HEK293 (cell line): ENCODE measurements at regions not wholly inside any gene's neighbourhood (a gene's known extent, or its start where the extent isn't known, plus 50 kb on each side); places are given as distances from the start of the nearest gene placed in this dataset.

Experiments used
- CTCF ChIA-PET: fragments of 350-600 bp; formaldehyde crosslinking; extraction: SDS; loops from one replicate; lab custom pipeline; 2021; ENCODE audit warnings: antibody characterized with exemption; lab: Yijun Ruan, JAX
- POLR2A ChIA-PET: fragments of 300-600 bp; formaldehyde crosslinking; extraction: SDS; loops from one replicate; lab custom pipeline; 2020; ENCODE audit warnings: antibody characterized with exemption, inconsistent platforms; lab: Yijun Ruan, JAX
- H3K27ac ChIP-seq: fragments of 200-500 bp; sonication (Bioruptor generic); 2 replicates; pipeline ENCODE4 v1.5.1; 2014; ENCODE audit warnings: low read depth, low read length, control low read depth, inconsistent platforms; ENCODE audit errors: extremely low read depth
- H3K36me3 ChIP-seq, 2 experiments: fragments of 200-500 bp in 1 of 2; sonication (Bioruptor generic) in 1 of 2; 1 replicate in 1 of 2; 2 replicates in 1 of 2; pipeline ENCODE4 v1.5.1; 2014 to 2017; ENCODE audit warnings: inconsistent platforms in 2 of 2, low read length in 2 of 2; ENCODE audit not compliant: control insufficient read depth in 2 of 2, insufficient read depth in 1 of 2
- H3K4me1 ChIP-seq: fragments of 200-500 bp; sonication (Bioruptor generic); 2 replicates; pipeline ENCODE4 v1.5.1; 2014; ENCODE audit warnings: mild to moderate bottlenecking, low read length, inconsistent platforms; ENCODE audit not compliant: control insufficient read depth, insufficient read depth
- H3K4me3 ChIP-seq: 2 replicates; pipeline ENCODE4 v1.5.1; 2011; ENCODE audit warnings: low read depth, mild to moderate bottlenecking, control low read depth, low read length, moderate library complexity
- H3K9me3 ChIP-seq: fragments of 200-500 bp; sonication (Bioruptor generic); 2 replicates; pipeline ENCODE4 v1.5.1; 2014; ENCODE audit warnings: low read depth, low read length, inconsistent platforms; ENCODE audit not compliant: control insufficient read depth, insufficient read depth
- GLIS1 ChIP-seq: fragments of 450-650 bp; formaldehyde crosslinking; IDR thresholded peaks from 2 replicates; pipeline ENCODE4 v1.5.1; 2016; ENCODE audit warnings: missing biosample characterization, missing genetic modification characterization
- RBAK ChIP-seq: fragments of 450-650 bp; formaldehyde crosslinking; IDR thresholded peaks from 2 replicates; pipeline ENCODE4 v1.5.1; 2016; ENCODE audit warnings: missing biosample characterization, missing genetic modification characterization
- SP3 ChIP-seq: fragments of 450-650 bp; formaldehyde crosslinking; IDR thresholded peaks from 2 replicates; pipeline ENCODE4 v1.5.1; 2016; ENCODE audit warnings: missing biosample characterization, missing genetic modification characterization
- YY2 ChIP-seq: fragments of 450-650 bp; formaldehyde crosslinking; IDR thresholded peaks from 2 replicates; pipeline ENCODE4 v1.5.1; 2016; ENCODE audit warnings: missing biosample characterization, missing genetic modification characterization
- ZBTB17 ChIP-seq: fragments of 450-650 bp; formaldehyde crosslinking; IDR thresholded peaks from 2 replicates; pipeline ENCODE4 v1.5.1; 2016; ENCODE audit warnings: missing biosample characterization, missing genetic modification characterization
- ZNF121 ChIP-seq: fragments of 450-650 bp; formaldehyde crosslinking; IDR thresholded peaks from 2 replicates; pipeline ENCODE4 v1.5.1; 2016; ENCODE audit warnings: missing biosample characterization, missing genetic modification characterization
- ZNF133 ChIP-seq: fragments of 450-650 bp; formaldehyde crosslinking; IDR thresholded peaks from 2 replicates; pipeline ENCODE4 v1.5.1; 2016; ENCODE audit warnings: missing biosample characterization, missing genetic modification characterization
- ZNF175 ChIP-seq: fragments of 450-650 bp; formaldehyde crosslinking; IDR thresholded peaks from 2 replicates; pipeline ENCODE4 v1.5.1; 2016; ENCODE audit warnings: missing biosample characterization, missing genetic modification characterization
- ZNF23 ChIP-seq: fragments of 450-650 bp; formaldehyde crosslinking; IDR thresholded peaks from 2 replicates; pipeline ENCODE4 v1.5.1; 2016; ENCODE audit warnings: missing biosample characterization, missing genetic modification characterization, borderline replicate concordance
- ZNF473 ChIP-seq: fragments of 450-650 bp; formaldehyde crosslinking; IDR thresholded peaks from 2 replicates; pipeline ENCODE4 v1.5.1; 2017; ENCODE audit warnings: missing biosample characterization, missing genetic modification characterization
- ZNF560 ChIP-seq: fragments of 450-650 bp; formaldehyde crosslinking; IDR thresholded peaks from 2 replicates; pipeline ENCODE4 v1.5.1; 2017; ENCODE audit warnings: missing biosample characterization, missing genetic modification characterization, borderline replicate concordance
- ZNF610 ChIP-seq: fragments of 450-650 bp; formaldehyde crosslinking; IDR thresholded peaks from 2 replicates; pipeline ENCODE4 v1.5.1; 2016; ENCODE audit warnings: missing biosample characterization, missing genetic modification characterization, borderline replicate concordance
- ZNF621 ChIP-seq: fragments of 450-650 bp; formaldehyde crosslinking; IDR thresholded peaks from 2 replicates; pipeline ENCODE4 v1.5.1; 2017; ENCODE audit warnings: missing biosample characterization, missing genetic modification characterization
- ZNF776 ChIP-seq: fragments of 450-650 bp; formaldehyde crosslinking; IDR thresholded peaks from 2 replicates; pipeline ENCODE4 v1.5.0; 2017; ENCODE audit warnings: missing biosample characterization, missing genetic modification characterization, borderline replicate concordance
- ZNF785 ChIP-seq: fragments of 450-650 bp; formaldehyde crosslinking; IDR thresholded peaks from 2 replicates; pipeline ENCODE4 v1.5.1; 2016; ENCODE audit warnings: missing biosample characterization, missing genetic modification characterization
- TF ChIP-seq, protein P1 (sequence below): fragments of 450-650 bp; formaldehyde crosslinking; IDR thresholded peaks from 2 replicates; pipeline ENCODE4 v1.5.1; 2016; ENCODE audit warnings: missing biosample characterization, missing genetic modification characterization
- TF ChIP-seq, protein P2 (sequence below): fragments of 450-650 bp; formaldehyde crosslinking; IDR thresholded peaks from 2 replicates; pipeline ENCODE4 v1.5.1; 2016; ENCODE audit warnings: missing biosample characterization, missing genetic modification characterization
- TF ChIP-seq, protein P3 (sequence below): IDR thresholded peaks from 2 replicates; pipeline ENCODE4 v1.6.1; 2011; ENCODE audit warnings: mild to moderate bottlenecking, low read depth, low read length, borderline replicate concordance
- TF ChIP-seq, protein P4 (sequence below): fragments of 450-650 bp; formaldehyde crosslinking; IDR thresholded peaks from 2 replicates; pipeline ENCODE4 v1.5.0; 2017; ENCODE audit warnings: missing biosample characterization, missing genetic modification characterization, borderline replicate concordance
- TF ChIP-seq, protein P5 (sequence below): fragments of 450-650 bp; formaldehyde crosslinking; IDR thresholded peaks from 2 replicates; pipeline ENCODE4 v1.5.1; 2017; ENCODE audit warnings: missing biosample characterization, missing genetic modification characterization

DNA sequence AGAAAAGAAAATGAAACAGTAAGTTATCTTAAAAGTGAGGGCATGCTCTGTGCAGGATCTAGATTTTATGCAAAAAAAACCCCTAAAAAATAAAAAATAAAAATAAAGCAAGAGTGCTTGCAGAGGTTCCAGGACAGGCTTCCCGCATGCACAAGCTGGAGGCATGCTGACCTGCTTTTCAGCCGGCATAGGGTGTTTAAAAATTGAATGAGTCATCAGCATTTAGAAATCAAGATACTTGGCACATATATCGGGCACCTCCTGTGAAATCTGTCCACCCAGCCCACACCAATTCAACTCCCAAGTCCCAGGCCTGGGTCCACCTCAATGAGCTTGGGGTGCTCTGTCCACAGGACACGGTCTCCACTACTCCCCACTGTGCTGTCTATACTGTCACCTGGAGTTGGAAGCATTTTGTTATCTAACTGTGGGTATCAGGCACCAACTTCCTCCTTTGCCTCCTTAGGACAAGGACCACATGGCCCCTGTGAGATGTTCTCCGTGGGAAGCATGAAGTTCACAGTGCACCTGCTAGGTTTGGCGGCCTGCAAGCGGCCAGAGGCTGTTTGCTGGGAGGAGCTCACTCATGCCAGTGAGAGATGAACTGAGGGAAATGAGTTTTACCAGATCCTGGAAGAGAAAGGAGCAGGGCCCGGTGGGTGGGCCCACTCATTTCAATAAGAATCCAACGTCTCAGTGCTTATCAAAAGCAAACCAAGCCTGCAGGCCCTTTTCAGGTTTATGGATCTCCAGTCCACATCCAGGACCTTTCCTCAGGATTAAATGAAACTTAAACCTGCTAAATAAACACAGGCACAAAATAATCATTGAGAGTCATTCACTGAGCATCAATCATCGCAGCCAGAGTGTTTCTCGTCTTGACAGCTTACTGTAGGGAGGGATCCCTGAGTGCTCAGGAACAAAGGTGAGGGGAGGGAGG, 121.1 kb downstream of the FOXA2 start (continued):
- TF ChIP-seq YY2 (tag by site-specific recombination) (no peak), ZNF473 (tag by site-specific recombination) (no peak), ZNF175 (tag by site-specific recombination) (no peak), ZNF121 (tag by site-specific recombination) (no peak), GLIS1 (tag by site-specific recombination) (no peak), ZNF610 (tag by site-specific recombination) (0 out of 2 replicates have a peak, but pooled peaks have one; percentile 36)
- TF ChIP-seq, protein P1, sequence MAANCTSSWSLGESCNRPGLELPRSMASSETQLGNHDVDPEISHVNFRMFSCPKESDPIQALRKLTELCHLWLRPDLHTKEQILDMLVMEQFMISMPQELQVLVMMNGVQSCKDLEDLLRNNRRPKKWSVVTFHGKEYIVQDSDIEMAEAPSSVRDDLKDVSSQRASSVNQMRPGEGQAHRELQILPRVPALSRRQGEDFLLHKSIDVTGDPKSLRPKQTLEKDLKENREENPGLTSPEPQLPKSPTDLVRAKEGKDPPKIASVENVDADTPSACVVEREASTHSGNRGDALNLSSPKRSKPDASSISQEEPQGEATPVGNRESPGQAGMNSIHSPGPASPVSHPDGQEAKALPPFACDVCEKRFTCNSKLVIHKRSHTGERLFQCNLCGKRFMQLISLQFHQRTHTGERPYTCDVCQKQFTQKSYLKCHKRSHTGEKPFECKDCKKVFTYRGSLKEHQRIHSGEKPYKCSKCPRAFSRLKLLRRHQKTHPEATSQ (tag by site-specific recombination): no peak

DNA sequence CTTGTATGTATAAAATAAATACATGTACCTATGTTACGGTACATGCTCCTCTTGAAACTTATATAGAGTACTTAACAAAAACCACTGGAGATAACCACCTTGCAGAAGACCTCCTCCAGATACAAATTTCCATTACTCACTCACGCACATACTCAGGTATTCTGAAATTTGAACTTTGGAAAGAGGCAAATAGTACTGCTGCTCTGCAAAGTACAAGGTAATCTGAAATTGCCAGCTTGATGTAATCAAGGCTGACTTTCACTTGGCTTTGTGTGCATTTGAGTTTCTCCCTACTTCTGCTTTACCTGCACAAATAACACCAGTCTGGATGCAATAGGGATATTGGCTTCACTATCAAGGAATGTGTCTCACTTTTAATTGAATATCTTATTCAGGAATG, 123.6 kb downstream of the FOXA2 start:
- no peak overlapping the region for H3K4me3 ChIP-seq
- H3K36me3 ChIP-seq: no peaks in the 10 kb centered on the region
- no peaks in the 10 kb centered on the region for H3K9me3 ChIP-seq
- peaks cover 23% of the 10 kb centered on the region for H3K4me1 ChIP-seq
- no peak overlapping the region for H3K27ac ChIP-seq
- no peak for TF ChIP-seq ZNF776 (tag by site-specific recombination)
- TF ChIP-seq SP3 (tag by site-specific recombination): no peak
- TF ChIP-seq, all 188 proteins: peak for 0
- ChIA-PET CTCF (interaction anchor here (0.6 kb wide), 1 partner anchor 26 kb away, joined by 3 read pairs; no protein-coding TSS in a partner anchor), POLR2A (no interaction called here)

DNA sequence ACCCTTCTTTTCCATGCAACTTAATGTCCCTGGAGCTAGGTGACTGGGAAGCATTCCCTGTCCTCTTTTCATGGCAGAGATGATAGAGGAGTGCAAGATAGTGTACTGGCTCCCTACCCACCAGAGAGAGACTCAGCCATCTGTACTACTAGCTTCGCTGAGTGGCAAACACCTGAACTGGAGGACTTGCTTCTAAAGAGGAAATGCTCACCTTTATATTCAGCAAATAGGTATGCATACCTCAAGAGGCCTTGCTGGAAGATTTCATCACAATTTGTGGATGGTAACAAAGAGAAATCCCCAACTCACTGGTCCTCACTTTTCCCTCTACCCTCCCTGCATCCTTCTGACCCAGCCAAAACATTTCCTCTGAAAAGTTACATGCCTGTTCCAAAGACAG, 124.1 kb downstream of the FOXA2 start:
- H3K4me3 ChIP-seq: no peak overlapping the region
- H3K4me1 ChIP-seq: peaks cover 18% of the 10 kb centered on the region
- no peaks in the 10 kb centered on the region for H3K36me3 ChIP-seq
- POLR2A ChIA-PET: no interaction called here
- no peak overlapping the region for H3K27ac ChIP-seq
- TF ChIP-seq ZNF23 (tag by site-specific recombination) (no peak), ZNF621 (tag by site-specific recombination) (no peak), ZBTB17 (no peak)
- TF ChIP-seq, protein P2, sequence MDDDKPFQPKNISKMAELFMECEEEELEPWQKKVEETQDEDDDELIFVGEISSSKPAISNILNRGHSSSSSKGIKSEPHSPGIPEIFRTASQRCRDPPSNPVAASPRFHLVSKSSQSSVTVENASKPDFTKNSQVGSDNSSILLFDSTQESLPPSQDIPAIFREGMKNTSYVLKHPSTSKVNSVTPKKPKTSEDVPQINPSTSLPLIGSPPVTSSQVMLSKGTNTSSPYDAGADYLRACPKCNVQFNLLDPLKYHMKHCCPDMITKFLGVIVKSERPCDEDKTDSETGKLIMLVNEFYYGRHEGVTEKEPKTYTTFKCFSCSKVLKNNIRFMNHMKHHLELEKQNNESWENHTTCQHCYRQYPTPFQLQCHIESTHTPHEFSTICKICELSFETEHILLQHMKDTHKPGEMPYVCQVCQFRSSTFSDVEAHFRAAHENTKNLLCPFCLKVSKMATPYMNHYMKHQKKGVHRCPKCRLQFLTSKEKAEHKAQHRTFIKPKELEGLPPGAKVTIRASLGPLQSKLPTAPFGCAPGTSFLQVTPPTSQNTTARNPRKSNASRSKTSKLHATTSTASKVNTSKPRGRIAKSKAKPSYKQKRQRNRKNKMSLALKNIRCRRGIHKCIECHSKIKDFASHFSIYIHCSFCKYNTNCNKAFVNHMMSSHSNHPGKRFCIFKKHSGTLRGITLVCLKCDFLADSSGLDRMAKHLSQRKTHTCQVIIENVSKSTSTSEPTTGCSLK (tag by site-specific recombination): no peak
- TF ChIP-seq, protein P3, sequence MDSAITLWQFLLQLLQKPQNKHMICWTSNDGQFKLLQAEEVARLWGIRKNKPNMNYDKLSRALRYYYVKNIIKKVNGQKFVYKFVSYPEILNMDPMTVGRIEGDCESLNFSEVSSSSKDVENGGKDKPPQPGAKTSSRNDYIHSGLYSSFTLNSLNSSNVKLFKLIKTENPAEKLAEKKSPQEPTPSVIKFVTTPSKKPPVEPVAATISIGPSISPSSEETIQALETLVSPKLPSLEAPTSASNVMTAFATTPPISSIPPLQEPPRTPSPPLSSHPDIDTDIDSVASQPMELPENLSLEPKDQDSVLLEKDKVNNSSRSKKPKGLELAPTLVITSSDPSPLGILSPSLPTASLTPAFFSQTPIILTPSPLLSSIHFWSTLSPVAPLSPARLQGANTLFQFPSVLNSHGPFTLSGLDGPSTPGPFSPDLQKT: no peak
- TF ChIP-seq, all 188 proteins: peak for 0
- no peaks in the 10 kb centered on the region for H3K9me3 ChIP-seq
- CTCF ChIA-PET: no interaction called here

DNA sequence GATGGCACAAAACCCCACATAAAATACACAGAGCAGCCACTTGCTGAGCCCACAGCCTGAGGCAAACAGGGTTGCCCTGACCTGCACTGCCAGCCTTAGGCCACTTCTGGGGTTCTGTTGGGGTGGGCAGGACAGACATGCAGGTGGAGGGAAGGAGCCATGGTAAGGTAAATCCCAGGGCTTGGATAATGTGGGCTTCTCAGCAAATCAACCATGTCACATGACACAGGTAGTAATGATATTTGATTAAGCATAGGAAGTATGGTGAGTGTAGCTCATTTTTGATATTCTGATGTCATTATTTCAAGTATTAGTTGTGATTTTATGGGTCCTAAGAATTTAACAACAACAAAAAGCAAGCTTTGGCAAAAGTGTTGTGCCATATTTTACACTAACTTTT, 124.6 kb downstream of the FOXA2 start:
- CTCF ChIA-PET: interaction anchor here (0.6 kb wide), 1 partner anchor 120 kb away, joined by 3 read pairs; no protein-coding TSS in a partner anchor
- H3K36me3 ChIP-seq: no peaks in the 10 kb centered on the region
- H3K9me3 ChIP-seq: no peaks in the 10 kb centered on the region
- H3K4me3 ChIP-seq: no peak overlapping the region
- H3K27ac ChIP-seq: no peak overlapping the region
- POLR2A ChIA-PET: no interaction called here
- H3K4me1 ChIP-seq: peaks cover 15% of the 10 kb centered on the region
- TF ChIP-seq ZNF785 (tag by site-specific recombination): no peak
- TF ChIP-seq, protein P4, sequence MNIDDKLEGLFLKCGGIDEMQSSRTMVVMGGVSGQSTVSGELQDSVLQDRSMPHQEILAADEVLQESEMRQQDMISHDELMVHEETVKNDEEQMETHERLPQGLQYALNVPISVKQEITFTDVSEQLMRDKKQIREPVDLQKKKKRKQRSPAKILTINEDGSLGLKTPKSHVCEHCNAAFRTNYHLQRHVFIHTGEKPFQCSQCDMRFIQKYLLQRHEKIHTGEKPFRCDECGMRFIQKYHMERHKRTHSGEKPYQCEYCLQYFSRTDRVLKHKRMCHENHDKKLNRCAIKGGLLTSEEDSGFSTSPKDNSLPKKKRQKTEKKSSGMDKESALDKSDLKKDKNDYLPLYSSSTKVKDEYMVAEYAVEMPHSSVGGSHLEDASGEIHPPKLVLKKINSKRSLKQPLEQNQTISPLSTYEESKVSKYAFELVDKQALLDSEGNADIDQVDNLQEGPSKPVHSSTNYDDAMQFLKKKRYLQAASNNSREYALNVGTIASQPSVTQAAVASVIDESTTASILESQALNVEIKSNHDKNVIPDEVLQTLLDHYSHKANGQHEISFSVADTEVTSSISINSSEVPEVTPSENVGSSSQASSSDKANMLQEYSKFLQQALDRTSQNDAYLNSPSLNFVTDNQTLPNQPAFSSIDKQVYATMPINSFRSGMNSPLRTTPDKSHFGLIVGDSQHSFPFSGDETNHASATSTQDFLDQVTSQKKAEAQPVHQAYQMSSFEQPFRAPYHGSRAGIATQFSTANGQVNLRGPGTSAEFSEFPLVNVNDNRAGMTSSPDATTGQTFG (tag by site-specific recombination): no peak
- no peak for TF ChIP-seq ZNF560 (tag by site-specific recombination)
- TF ChIP-seq RBAK (tag by site-specific recombination): no peak
- TF ChIP-seq, protein P5, sequence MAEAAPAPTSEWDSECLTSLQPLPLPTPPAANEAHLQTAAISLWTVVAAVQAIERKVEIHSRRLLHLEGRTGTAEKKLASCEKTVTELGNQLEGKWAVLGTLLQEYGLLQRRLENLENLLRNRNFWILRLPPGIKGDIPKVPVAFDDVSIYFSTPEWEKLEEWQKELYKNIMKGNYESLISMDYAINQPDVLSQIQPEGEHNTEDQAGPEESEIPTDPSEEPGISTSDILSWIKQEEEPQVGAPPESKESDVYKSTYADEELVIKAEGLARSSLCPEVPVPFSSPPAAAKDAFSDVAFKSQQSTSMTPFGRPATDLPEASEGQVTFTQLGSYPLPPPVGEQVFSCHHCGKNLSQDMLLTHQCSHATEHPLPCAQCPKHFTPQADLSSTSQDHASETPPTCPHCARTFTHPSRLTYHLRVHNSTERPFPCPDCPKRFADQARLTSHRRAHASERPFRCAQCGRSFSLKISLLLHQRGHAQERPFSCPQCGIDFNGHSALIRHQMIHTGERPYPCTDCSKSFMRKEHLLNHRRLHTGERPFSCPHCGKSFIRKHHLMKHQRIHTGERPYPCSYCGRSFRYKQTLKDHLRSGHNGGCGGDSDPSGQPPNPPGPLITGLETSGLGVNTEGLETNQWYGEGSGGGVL (tag by site-specific recombination): no peak
- no peak for TF ChIP-seq ZNF133
